Keratinocyte (primary cell): ENCODE measurements at regions not wholly inside any gene's neighbourhood (a gene's known extent, or its start where the extent isn't known, plus 50 kb on each side); places are given as distances from the start of the nearest gene placed in this dataset.

ENCODE experiments used
- DNase-seq: peaks from one replicate; pipeline ENCODE4 v3.0.0-alpha.2; 2011; ENCODE audit warnings: low read depth, missing footprints, low spot score
- FAIRE-seq: peaks from 2 replicates; lab custom pipeline; 2011; peaks lifted over from hg19 to GRCh38; lab: Jason Lieb, UNC
- H2AFZ ChIP-seq: 2 replicates; pipeline ENCODE4 v1.6.0; 2012; ENCODE audit warnings: low read length, control low read depth, inconsistent platforms; ENCODE audit not compliant: control insufficient read depth
- H3K27ac ChIP-seq: 2 replicates; pipeline ENCODE4 v1.5.1; 2011; ENCODE audit warnings: low read length; ENCODE audit not compliant: control insufficient read depth, insufficient read depth
- H3K27me3 ChIP-seq: 3 replicates; pipeline ENCODE4 v1.6.0; 2011; ENCODE audit warnings: low read length; ENCODE audit not compliant: control insufficient read depth, insufficient read depth; ENCODE audit errors: extremely low read depth
- H3K36me3 ChIP-seq, 2 experiments: 2 replicates in 1 of 2; 3 replicates in 1 of 2; pipeline ENCODE4 v1.5.1; 2011; ENCODE audit warnings: low read length in 2 of 2, mild to moderate bottlenecking in 1 of 2; ENCODE audit not compliant: control insufficient read depth in 2 of 2, insufficient read depth in 2 of 2; ENCODE audit errors: extremely low read depth in 1 of 2
- H3K4me1 ChIP-seq: 3 replicates; pipeline ENCODE4 v1.5.1; 2011; ENCODE audit warnings: low read length; ENCODE audit not compliant: control insufficient read depth, insufficient read depth; ENCODE audit errors: extremely low read depth
- H3K4me2 ChIP-seq: 3 replicates; pipeline ENCODE4 v1.6.0; 2011; ENCODE audit warnings: low read depth, low read length; ENCODE audit not compliant: control insufficient read depth, insufficient read depth; ENCODE audit errors: extremely low read depth
- H3K4me3 ChIP-seq, 3 experiments: fragments of 200-600 bp in 1 of 3; sonication (generic) in 1 of 3; 2 replicates in 2 of 3; 3 replicates in 1 of 3; pipeline ENCODE4 v1.5.1; 2011 to 2016; ENCODE audit warnings: low read length in 3 of 3, mild to moderate bottlenecking in 3 of 3, control low read depth in 2 of 3, inconsistent platforms in 1 of 3, low read depth in 1 of 3, mixed read lengths in 1 of 3, mixed run types in 1 of 3, moderate library complexity in 1 of 3; ENCODE audit not compliant: control insufficient read depth in 2 of 3, insufficient read depth in 2 of 3; ENCODE audit errors: extremely low read depth in 1 of 3
- H3K79me2 ChIP-seq: 2 replicates; pipeline ENCODE4 v1.6.0; 2012; ENCODE audit warnings: low read length; ENCODE audit not compliant: control insufficient read depth, insufficient read depth
- H3K9ac ChIP-seq: 3 replicates; pipeline ENCODE4 v1.6.0; 2011; ENCODE audit warnings: low read length; ENCODE audit not compliant: control insufficient read depth, insufficient read depth; ENCODE audit errors: extremely low read depth
- H3K9me1 ChIP-seq: 3 replicates; pipeline ENCODE4 v1.6.0; 2011; ENCODE audit warnings: low read length; ENCODE audit not compliant: control insufficient read depth, insufficient read depth; ENCODE audit errors: extremely low read depth
- H3K9me3 ChIP-seq: 2 replicates; pipeline ENCODE4 v1.5.1; 2012; ENCODE audit warnings: low read depth, low read length; ENCODE audit not compliant: control insufficient read depth
- H4K20me1 ChIP-seq: 3 replicates; pipeline ENCODE4 v1.6.0; 2011; ENCODE audit warnings: low read length; ENCODE audit not compliant: control insufficient read depth, insufficient read depth; ENCODE audit errors: extremely low read depth
- CTCF ChIP-seq, 3 experiments: IDR thresholded peaks in 1 of 3; conservative IDR thresholded peaks in 1 of 3; optimal IDR thresholded peaks in 1 of 3; 2 replicates in 2 of 3; 3 replicates in 1 of 3; pipeline versions ENCODE3 to v1.5.1; 2011; ENCODE audit warnings: low read length in 3 of 3, mild to moderate bottlenecking in 3 of 3, moderate library complexity in 2 of 3, control low read depth in 1 of 3, inconsistent platforms in 1 of 3; ENCODE audit not compliant: insufficient read depth in 2 of 3; ENCODE audit errors: extremely low read depth in 1 of 3
- EZH2 ChIP-seq: IDR thresholded peaks from one replicate; pipeline ENCODE4 v1.6.1; 2012; ENCODE audit warnings: inconsistent platforms, mild to moderate bottlenecking, low read length, moderate library complexity
- dilution Hi-C: fragments of 300-500 bp; cut with MboI; formaldehyde crosslinking; loops from one replicate; pipeline ENCODE4 v1.7.0; 2020; ENCODE audit warnings: low sequenced_read_pairs; ENCODE audit not compliant: extremely low pct_ligation_motif_present

- no peaks in the 10 kb centered on the region for H3K27me3 ChIP-seq
- FAIRE-seq (no peak), DNase-seq (no peak)
- H3K27ac ChIP-seq: no peak overlapping the region
- no peaks in the 10 kb centered on the region for H4K20me1 ChIP-seq
- H3K9me3 ChIP-seq: no peaks in the 10 kb centered on the region
- H3K4me3 ChIP-seq: no peak overlapping the region
- no peaks in the 10 kb centered on the region for H3K36me3 ChIP-seq
- no peak overlapping the region for H3K4me2 ChIP-seq
- H2AFZ ChIP-seq: no peak overlapping the region
- peaks cover 6% of the 10 kb centered on the region for H3K4me1 ChIP-seq
- no peak overlapping the region for H3K9ac ChIP-seq
- no peaks in the 10 kb centered on the region for H3K79me2 ChIP-seq
- TF ChIP-seq CTCF (optimal IDR thresholded peaks at IDR 0.05 in 1 of 3, IDR thresholded peaks at IDR 0.05 in 1 of 3, conservative IDR thresholded peaks at IDR 0.05 in 1 of 3; ENCODE audit: extremely low read depth in 1 of 3, insufficient read depth in 2 of 3, low read length in 3 of 3): no peak
- TF ChIP-seq EZH2: no peak
- H3K9me1 ChIP-seq: no peaks in the 10 kb centered on the region
- dilution Hi-C loops: no loop called here
Measured at GRCh38 chr18:46402945-46403344, 254.1 kb downstream of the LOXHD1 start.

GRCh38 chr18:46405832-46406538, 251.0 kb downstream of the LOXHD1 start:
- Histone ChIP-seq H3K9me1 (no peaks in the 10 kb centered on the region), H3K9me3 (no peaks in the 10 kb centered on the region), H2AFZ (no peak overlapping the region), H3K4me2 (no peak overlapping the region), H3K36me3 (no peaks in the 10 kb centered on the region), H3K27me3 (no peaks in the 10 kb centered on the region), H3K4me3 (no peak overlapping the region), H3K9ac (no peak overlapping the region), H4K20me1 (no peaks in the 10 kb centered on the region), H3K4me1 (peaks cover 6% of the 10 kb centered on the region), H3K27ac (no peak overlapping the region), H3K79me2 (no peaks in the 10 kb centered on the region)
- no peak for DNase-seq
- no peak for FAIRE-seq
- TF ChIP-seq CTCF (optimal IDR thresholded peaks at IDR 0.05 in 1 of 3, IDR thresholded peaks at IDR 0.05 in 1 of 3, conservative IDR thresholded peaks at IDR 0.05 in 1 of 3; ENCODE audit: extremely low read depth in 1 of 3, insufficient read depth in 2 of 3, low read length in 3 of 3) (no peak), EZH2 (no peak)
- dilution Hi-C loops: no loop called here
